GM19372 (cell line): ENCODE measurements at regions not wholly inside any gene's neighbourhood (a gene's known extent, or its start where the extent isn't known, plus 50 kb on each side); places are given as distances from the start of the nearest gene placed in this dataset.
"Not testable (repeated sequence)": the region's sequence is repeated elsewhere in the genome, so short reads cannot be mapped to it uniquely, and the experiment has no call there.

Source experiments
- ATAC-seq: cut with Tn5 transposase; IDR thresholded peaks from one replicate; pipeline ENCODE4 v1.9.1; 2021; ENCODE audit warnings: mild to moderate bottlenecking, low read depth, moderate library complexity; ENCODE audit not compliant: unreplicated experiment

DNA sequence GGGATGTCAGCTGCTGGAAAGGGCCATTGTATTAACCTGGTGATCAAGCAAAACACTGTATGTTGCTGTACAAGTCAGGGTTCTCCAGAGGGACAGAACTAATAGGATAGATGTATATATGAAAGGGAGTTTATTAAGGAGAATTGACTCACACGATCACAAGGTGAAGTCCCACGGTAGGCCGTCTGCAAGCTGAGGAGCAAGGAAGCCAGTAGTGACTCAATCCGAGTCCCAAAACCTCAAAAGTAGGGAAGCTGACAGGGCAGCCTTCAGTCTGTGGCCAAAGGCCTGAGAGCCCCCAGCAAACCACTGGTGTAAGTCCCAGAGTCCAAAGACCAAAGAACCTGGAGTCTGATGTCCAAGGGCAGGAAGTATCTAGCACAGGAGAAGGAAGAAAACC lies 116.0 kb upstream of the DAP start:
- not testable (repeated sequence) for ATAC-seq

DNA sequence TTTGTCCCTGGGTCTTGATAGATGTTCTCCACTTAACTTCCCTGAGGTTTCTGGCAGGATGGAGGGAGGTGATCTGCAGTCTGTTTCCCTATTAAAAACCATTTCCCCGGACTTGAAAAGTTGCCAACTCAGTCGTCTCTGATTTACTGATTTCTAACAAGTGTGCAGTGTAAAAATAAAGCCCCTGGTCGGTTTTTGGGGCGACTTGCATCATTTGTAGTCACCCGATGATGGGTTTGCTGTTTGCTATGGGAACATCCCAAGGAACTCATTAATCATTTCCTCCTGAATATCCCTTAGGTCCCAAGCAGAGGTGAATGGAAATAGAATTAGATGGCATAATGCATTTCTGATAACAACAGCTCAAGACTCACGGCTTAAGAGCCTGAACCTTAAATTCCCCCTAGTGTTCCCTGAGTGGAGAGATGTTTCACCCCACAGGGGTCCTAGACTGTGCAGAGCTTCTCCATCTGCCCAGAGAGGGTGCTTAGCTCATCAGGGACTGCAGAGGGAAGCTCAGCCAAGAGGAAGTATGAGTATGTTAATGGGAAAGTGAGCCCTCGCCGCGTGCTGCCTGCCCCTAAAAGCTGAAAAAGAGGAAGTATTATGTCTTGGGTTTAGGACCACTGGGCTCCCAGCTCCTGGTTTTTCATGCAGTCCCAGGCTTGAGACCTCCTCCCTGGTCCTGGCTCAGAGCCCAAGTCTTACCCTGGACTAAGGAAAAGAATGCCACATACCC lies 115.1 kb upstream of the DAP start:
- ATAC-seq: no peak

DNA sequence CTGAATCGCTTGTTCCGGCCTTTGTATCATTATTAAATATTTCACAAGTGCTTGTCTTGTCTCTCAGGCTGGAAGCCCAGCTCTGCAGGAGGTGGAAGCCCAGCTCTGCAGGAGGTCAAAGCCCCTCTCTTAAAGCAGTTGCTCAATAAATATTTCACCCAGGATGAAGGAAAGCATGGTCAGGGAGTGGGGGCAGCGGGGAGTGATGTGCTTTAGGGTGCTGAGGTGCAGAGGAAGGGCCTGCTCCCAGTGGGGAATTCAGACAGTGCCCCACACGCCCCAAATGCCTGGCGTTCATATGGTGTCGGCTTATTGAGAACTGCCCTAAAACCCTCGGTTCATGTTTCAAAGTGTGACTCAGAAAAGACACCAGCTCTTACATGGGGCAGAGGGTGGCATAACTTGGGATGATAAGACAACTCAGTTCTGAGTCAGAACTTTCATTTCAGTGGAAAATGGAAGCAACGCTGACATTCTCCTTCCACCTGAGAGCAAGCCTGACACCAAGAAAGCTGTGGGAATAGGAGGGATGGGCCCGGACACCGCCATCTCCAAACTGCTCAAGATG lies 114.3 kb upstream of the DAP start:
- no peak for ATAC-seq

DNA sequence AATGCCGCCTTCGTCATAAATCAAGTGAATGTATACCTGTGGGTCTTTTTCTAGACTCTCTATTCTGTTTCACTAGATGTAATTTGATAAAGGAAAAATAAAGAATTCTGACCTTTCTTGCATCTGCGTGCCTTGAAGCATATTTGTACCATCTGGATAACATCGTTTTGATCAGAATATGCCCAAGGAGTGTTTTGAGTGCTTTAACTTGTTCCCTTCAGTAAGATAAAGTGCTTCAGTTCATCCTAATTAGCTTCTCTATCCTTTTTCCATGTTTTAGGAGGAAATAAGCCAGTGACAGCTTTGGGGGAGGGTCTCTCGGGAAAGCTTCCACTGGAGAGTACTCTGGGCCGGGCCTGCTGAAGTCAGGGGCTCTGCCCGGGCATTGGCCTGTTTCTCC lies 113.5 kb upstream of the DAP start:
- ATAC-seq: no peak

DNA sequence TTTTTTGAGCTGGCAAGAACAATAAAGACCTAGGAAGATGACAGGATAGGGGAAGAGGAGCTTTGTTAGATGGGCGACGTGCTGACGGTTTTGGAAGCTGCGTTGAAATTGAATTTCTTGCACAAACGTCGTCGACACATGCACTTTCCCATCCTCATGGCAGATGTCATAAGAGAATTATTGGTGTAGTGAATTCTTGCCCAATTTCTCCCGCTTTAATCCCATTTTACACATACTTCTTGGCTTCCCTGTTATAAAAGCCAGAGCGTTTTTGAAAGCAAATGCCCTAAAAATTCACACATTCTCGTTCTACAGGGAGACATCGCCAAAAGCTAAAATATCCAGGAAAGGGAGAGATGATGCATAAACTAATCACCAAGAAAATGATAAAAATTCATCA lies 109.8 kb upstream of the DAP start:
- ATAC-seq: no peak

DNA sequence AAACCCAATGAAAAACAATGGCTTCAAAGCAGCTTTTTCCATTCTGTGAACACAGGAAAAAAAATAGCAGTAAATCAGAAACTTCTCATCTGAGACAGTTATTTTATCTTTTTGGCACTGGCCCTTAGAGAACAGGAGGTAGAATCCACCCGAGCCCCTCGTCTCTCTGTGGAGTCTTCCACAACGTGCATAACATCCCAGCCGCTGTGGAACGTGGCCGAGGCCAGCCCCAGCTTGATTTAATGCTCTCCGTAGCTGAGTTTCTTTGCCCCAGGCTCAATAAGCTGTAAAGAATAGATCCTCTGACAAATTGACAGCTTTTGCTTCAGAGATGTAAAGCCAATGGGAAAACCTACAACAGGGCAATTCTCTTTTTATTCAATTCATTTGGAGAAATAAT lies 107.9 kb upstream of the DAP start:
- no peak for ATAC-seq

DNA sequence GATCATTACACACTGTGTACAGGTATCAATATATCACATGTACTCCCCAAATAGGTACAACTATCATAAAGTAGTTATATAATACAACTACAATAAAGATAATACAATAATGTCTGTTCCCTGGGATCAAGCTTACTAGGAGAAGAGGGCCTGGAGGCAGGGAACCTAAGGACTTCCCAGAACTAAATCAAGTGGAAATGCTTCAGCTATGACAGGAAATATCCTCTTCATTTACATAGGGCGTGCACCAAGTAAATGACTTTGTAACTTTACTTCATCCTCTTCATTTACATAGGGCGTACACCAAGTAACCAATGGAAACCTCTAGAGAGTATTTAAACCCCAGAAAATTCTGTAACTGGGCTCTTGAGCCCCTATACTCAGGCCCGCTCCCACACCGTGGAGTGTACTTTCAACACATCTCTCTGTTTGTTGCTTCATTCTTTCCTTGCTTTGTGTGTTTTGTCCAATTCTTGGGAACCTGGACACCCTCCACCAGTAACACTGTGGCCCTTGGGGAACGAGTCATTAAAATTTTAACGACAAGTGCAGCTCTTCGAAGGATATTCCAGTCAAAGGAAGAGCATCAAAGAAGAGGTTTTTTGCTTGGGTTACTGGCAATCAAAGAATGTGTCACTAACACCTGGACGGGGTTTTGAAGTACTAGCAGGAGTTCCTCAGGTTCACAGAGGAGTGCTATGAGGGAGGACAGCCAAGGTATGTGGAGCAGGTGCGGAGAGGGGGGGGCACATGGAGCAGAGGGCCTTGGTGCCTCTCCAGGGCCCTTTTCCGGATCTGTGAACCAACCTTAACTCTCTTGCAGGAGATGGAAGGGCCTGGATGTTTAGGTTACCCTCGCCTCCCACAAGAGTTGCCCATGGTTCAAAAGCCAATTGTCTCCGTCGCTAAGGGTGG lies 106.6 kb upstream of the DAP start:
- ATAC-seq: no peak

DNA sequence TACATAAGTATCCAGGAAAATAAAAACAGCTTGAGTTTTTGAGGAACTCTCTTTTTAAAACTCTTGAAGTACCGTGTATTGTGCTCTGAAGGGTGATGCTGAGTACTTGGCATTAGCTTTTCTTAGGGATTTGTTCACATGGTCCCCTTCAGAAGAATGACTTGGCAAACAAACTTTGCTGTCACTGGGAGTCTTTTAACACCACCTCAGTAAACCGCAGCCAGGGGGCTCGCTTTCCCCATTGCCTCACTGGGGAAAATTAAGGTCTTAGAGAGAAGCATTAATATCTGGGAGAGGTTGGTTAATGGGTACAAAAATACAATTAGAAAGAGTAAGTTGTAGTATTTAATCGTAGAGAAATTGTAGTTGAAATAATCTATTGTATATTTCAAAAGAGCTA lies 105.9 kb upstream of the DAP start:
- no peak for ATAC-seq

DNA sequence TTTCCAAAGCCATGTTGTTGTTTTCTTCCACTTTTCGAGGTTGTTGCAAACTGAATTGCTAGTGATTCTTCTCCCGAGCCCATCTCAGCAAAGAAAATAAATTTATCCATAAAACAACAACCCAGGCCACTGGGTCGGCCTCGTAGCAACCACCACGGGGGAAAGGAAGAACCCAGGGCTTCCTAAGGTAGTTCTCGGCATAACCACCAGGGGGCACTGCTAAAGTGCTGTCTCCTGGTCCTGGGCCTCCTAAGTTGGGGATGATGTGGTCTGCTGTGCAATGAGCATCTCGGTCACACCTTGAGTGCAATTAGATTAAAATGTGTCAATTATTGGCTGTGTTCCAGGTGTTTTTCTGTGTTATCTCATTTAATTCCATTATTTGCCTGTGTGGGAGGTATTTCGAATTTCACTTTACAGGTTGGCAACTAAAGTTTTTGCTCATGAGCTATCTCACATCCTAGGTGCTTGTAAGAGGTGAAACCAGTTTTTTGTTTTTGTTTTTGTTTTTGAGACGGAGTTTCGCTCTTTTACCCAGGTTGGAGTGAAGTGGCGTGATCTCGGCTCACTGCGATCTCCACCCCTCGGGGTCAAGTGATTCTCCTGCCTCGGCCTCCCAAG lies 102.8 kb upstream of the DAP start:
- ATAC-seq: peak; percentile 84

DNA sequence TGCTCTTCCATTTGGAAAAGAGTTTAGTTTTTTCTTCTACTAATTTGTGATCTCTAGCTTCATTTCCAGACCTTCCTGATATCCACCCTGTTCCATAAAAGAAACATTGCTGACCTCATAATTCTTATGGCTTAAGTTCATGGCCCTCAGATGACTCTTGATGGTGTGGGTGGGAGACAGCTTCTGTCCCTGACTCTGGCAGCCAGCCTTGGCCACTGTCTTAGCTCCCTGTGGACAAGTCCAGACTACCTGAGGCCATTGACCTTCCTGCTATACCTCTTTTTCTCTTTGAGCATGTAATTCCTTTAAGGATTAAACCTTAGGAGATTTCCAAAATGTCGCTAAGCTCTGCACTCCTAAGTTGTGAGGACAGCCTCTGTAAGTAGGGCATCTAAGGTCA lies 101.1 kb upstream of the DAP start:
- ATAC-seq: no peak

DNA sequence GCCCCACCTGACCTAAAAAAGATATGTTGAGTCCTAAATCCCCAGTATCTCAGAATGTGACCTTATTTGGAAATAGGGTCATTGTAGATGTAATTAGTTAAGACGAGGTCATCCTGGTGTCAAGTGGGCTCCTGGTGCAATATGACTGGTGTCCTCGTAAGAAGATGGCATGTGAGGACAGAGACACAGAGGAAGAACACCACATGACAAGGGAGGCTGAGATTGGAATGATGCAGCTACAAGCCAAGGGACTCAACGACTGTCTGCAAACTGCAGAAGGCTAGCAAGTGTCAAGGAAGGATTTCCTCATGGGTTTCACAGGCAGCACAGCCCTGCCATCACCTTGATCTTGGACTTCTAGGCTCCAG lies 100.4 kb upstream of the DAP start:
- no peak for ATAC-seq

DNA sequence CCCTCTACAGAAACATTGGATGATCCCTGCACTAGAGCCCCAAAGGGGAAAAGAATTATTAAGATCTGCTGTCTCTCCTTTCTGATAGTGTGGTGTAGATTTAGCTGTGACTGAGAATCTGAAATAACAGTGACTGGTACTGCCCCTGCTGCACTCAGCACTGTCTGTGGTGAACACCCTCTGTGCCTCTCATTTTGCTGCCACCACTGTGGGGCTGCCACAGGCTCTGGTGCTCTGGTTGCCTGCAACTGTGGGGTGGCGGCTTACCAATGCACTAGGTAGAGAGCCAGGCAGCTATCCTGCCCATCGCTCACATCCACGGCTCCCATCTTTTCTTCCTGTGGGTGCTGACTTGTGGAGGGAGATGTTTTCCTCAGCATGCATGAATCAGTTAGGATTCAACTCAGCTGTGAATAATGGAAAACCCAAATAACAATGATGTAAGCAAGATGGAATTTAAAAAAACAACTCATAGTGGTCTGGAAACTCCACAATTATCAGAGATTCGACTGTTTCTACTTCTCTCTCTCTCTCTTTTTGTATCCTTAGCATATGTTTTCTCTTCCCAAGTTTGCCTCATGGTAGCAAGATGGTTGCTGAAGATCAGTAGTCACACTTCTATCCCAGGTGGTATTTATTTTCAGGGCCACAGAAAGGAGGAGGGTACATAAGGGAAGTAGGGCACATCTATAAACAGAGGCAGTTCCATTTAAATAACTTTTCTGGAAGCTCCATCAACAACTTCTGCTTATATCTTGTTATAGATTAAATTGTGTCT lies 99.8 kb upstream of the DAP start:
- ATAC-seq: no peak

DNA sequence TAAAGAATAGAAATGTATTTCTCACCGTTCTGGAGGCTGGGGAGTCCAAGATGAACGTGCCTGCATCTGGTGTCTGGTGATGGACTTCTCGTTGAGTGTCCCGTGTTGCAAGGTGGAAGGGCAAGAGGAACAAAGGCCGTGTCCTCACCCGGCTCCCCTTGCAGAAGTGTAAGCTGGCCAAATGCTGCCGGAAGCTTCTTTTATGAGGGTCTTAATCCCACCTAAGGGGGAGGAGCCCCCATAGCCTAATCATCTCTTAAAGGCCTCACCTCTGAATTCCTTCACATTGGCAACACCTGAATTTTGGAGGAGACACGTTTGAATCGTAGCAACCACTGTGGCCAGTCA lies 99.1 kb upstream of the DAP start:
- no peak for ATAC-seq

DNA sequence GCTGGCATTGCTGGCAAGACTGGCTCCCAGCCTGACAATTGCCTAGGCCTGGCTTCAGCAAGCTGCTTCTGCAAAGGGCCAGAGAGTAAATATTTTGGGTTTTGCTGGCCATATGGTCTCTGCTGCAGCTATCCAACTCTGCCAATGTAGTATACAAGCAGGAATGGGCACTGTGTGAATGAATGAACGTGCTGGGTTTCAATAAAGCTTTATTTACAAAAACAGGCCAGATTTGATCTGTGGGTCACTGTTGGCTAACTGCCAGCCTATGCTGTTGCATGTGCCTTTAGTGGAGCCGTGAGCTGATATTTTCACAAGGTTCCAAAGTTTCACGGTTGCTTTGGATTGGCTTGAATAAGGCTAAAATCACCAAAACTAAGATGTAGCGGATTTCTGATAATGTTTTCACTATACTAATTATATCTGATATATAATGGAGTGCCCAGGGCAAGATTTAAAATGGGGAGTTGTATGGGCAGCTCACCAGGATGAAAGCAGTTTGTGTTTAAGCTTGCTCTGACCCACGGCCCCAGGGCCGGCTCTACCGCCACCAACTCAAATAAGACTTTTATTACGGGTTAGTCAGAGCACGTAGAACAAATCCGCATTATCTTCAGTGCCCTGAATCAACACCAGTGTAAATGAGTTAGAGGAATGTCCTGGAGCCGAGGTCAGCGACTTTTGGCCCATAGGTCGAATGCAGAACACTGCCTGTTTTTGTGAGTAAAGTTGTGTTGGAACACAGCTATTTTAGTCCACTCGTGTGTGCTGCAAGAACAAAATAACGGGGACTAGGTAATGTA lies 98.6 kb upstream of the DAP start:
- ATAC-seq: no peak

DNA sequence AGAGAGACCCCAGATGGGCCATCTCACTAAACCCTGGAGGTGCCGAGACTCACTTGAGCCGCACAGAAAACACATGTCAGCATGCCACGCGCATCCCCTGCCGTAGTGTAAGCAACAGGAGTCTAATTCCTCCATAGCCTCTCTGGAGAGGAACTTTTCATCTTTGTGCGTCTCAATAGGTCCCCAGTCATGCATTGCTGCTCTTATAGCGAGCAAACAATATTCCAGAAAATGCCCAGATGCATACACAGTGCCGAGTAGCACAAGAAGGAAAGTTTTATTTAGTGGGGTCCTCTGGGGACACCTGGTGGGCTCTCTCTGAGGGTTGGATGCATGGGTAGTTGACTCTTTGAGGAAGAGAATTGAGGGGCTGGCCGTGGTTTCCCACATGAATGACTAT lies 97.9 kb upstream of the DAP start:
- no peak for ATAC-seq

DNA sequence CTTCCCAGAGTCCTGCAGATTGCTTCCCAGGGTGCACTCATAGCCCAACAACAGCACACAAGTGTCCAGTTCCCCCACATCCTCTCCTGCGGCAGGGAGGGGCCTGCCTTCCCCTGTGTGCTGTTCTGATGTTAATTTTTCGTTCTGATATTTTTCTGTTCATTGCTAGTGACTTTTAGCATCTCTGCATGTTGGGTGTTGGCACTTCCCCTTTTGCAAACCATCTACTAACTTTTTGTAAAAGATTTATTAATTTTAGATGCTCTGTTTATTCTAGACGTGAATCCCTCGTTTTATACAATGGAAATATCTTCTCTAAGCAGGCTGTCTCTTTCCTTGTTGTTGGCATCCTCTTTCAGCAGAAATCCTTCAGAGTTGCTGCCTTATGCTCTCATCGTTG lies 97.3 kb upstream of the DAP start:
- no peak for ATAC-seq

DNA sequence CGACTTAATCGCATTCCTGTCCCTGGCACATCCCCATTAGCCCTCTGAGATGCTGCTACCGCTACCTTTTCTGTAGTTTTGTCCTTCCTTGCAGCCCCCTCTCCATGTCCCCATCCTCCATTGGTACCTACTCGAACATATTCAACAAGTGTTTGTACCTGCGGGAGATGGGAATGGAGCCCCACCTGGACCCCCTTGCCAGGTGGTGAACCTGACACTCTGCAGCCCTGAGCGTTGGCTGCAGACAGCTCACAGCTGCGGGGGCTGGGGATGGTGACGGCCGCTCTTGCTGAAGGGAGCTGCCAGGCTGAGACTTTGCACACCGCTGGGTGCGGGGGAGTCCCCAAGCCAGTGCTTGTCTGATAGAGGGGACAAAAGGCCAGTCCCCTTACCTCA lies 96.3 kb upstream of the DAP start:
- no peak for ATAC-seq

DNA sequence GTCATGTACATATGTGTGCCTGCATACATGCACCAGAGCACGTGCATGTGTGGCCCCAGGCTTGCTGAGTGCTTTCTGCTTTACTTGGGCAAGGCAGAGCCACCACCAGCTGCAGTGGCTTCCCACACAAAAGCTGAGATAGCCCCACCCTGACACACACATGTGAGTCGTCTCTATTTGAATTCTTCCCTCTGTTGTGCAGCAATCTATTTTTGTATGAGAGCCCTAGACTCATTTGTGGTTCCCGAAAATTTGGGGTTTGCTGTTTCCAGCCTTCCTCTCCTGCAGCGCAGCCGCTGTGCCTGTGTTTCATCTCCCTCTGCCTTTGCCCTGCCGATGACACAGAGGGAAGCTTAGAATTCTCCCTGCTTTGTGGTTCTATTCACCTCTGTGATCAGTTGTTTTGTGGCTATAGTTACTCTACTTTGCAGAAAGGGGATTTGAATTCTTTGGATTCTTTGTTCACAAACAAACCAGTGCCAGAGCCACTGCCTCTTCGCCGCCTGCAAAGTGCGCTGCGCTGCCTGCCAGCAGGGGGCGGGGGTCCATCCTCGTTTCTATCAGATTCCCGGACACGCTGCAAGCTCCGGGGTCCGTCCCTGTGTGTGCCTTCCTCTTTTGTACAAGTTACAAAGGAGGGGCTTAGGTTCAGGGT lies 95.8 kb upstream of the DAP start:
- no peak for ATAC-seq

DNA sequence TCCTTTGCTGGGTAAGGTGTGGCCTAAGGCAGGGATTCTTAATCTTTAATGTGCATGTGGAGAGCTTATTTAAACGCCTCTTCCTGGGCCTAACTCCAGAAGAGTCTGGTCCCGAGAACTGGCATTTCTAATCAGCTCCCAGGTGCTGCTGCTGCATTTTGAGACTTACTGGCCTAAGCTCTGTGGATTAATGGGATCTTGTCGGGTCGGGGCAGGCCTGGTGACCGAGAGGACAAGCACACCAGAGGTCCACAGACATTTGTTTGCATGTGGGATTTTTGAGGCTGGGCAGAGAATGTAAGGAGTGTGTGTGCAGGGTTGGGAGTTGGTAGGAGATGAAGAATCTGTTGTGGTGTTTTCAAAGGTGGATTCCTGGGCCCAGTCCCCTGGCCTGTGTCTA lies 95.0 kb upstream of the DAP start:
- ATAC-seq: no peak
